SKM-1 treated with dmso at 0.1 percent for 144 hours (cell line): ENCODE measurements at regions not wholly inside any gene's neighbourhood (a gene's known extent, or its start where the extent isn't known, plus 50 kb on each side); places are given as distances from the start of the nearest gene placed in this dataset.
"Not testable (repeated sequence)": the region's sequence is repeated elsewhere in the genome, so short reads cannot be mapped to it uniquely, and the experiment has no call there.

Experiments
- DNase-seq: peaks from one replicate; lab custom pipeline; 2025; ENCODE audit not compliant: unreplicated experiment; lab: John Stamatoyannopoulos, UW

DNA sequence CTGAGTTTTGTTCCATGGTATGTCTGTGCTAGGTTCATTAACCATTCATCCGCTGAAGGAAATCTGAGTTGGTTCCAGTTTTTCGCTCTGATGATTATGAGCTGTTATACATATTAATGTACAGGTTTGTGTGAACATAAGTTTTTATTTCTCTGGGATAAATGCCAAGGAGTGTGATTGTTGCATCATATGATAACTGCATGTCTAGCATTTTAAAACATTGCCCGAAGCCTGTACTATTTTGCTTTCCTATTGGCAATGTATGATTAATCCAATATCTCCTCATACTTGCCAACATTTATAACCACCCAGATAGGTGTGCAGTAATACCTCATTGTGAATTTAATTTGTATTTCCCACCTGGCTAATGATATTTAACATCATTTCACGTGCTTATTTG is 322.7 kb downstream of the ZNF326 start:
- no peak for DNase-seq

DNA sequence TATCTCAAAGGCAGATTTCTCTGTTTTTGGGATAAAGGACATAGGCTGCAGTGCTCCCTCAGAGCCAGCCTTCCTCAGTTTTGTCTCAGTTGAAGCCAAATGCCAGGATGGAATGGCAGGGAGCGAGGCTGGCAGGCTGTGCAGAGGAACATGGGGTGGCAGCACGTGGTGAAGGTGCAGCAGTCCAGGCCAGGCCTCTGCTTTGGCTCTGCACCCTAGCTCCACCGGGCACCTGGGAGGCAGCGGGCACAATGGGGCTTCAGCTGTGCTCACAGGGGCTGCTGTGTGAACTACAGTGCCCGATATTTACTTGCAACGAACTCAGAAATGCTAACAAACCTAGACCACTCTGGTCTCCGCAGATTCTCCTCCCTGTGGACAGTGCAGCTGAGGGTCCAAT is 319.6 kb downstream of the ZNF326 start:
- no peak for DNase-seq

DNA sequence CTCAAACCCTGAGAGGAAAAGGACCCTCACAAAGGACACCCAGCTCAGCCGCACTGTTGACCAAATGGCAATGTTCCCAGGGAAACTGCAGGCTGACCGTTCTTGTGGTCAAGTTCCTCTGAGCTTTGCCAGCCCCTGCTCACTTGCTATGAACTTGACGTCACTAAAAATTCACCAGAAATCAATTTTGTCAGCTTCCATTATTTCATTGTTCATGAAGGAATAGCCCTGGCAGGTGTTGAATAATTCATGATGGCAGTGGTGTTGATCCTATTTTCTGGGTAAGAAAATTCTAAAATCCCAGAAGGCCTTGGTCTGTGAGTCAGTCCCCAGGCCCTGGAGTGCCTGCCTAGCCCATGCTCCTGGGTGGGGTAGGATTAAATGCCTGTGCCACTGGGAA is 318.9 kb downstream of the ZNF326 start:
- no peak for DNase-seq

- DNase-seq, result no peak
Observed at GRCh38 chr1:90309806-90310205, 314.9 kb downstream of the ZNF326 start.

- DNase-seq, result no peak
Observed at GRCh38 chr1:90308421-90308820, 313.5 kb downstream of the ZNF326 start.

DNA sequence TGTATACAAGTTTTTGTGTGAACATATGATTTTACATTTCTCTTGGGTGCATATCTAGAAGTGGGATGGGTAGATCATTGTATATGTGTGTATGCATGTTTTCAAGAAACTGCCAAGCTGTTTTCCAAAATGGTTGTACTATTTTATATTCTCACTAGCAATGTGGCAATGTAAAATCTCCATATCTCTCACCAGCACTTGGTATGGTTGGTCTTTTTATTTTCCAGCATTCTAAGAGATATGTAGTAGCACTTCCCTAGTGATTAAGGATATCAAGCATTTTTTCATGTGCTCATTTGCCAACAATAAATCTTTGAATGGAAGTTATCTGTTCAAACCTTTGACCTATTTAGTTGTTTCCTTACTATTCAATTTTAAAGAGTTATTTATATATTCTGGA is 310.7 kb downstream of the ZNF326 start:
- no peak for DNase-seq

GRCh38 chr1:90296327-90296726 is 301.4 kb downstream of the ZNF326 start:
- DNase-seq, result no peak

GRCh38 chr1:90295534-90295933 is 300.6 kb downstream of the ZNF326 start:
- no peak for DNase-seq

DNA sequence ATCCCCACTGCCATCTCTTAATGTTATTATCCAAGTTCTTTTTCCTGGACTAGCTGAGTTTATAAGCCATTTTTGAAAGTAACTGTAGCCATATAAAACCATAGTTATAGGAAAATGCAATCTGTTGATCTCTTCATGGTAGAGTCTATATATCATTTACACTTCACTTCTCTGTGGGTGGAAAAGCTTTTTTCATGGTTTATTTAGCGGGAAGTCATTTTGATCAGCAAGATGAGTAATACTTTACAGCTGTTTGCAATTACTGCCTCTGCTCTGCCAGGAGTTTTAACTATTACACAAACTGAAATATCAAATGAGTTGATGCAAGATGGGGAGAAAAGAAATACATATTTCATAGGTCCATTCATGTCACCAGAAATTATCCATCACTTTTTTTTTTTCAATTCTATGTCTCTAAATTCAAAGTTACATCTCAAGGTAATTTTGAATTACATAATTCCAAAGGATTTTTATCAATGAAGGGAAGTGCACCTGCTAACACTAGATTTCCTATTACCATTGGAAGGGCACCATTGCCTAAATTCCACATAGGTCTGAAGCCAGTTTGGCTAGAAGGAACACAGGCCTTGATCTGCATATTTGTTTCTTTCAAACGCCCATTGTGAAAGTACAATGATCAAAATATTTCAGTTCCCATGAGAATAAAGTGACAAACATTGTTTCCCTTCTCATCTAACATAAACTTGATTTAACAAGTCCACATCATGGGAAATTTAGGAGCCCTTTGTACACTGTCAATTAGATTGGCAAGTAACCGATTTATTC is 296.7 kb downstream of the ZNF326 start:
- DNase-seq, result no peak

- no peak for DNase-seq
Observed at GRCh38 chr1:90282811-90283210, 287.9 kb downstream of the ZNF326 start.

DNA sequence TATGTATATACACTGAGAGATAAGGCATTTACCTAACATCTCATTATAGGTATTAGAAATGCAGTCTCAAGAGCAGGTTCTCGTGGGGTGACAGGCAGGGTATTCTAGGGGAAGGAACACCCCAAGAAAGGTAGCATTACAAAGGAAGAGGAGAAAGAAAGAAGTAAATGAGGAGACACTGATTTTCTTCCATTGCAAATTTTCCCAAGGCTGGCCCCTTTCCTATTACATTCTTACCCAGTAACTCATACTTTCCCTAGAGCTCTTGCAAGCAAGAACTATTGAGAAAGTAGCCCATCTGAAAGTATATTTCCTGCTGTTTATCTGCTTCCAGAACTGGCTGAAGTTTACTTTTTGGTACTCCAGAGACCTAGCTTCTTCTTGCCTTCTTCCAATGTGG is 287.0 kb downstream of the ZNF326 start:
- not testable (repeated sequence) for DNase-seq

DNA sequence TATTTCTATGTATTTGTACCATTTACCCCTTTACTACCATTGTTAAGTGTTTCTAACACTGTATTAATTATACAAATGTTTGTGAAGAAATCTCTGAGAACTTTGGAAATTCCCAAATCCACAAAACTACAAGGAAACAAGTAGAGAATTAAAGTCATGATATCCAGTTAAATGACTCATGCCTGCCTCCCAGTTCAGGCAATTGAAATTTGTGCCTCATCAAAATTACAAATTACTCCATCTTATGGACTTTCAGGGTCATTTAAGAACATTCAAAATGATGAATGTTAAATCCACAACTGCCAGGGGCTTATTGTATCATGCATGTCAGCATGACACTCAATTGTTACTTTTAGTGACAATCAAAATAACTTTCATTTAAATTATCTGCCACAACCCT is 282.4 kb downstream of the ZNF326 start:
- DNase-seq, result no peak

DNA sequence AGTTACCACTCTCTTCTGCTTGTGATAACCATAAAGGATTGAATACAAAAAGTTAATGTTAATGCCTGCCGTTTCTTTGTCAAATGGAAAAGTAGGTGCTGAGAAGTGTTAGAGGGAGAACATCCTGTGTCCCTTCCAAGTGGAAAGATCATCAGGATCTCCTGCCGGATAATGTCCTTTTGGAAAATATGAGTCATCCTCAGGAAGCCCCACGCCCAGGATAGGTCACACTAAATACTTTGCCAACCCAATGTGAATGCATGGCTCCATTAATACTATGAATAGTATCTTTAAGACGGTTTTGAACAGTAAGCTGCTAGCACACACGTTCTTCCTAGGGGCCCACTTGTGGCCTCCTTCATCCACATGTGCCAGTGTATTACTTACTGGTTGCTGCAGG is 279.5 kb downstream of the ZNF326 start:
- no peak for DNase-seq

- DNase-seq, result no peak
Observed at GRCh38 chr1:90273241-90273774, 278.4 kb downstream of the ZNF326 start.

DNA sequence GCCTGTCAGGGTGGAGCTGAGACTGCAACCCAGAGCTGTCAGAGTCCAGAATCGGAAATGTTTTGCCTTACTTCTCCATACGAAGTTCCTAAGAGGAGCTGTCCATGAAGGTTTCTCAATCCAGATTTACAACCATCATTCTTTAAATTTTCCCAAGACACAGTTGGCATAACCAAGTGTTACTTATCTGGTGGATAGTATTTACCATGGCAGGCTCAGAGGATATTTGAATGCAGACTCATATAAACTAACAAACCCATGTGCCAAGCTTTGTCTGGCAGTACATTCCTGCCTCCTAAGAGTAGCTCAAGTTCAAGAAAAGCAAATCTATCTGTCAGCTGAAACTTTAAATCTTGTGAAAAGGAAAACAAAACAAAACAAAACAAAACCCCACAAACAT is 267.9 kb downstream of the ZNF326 start:
- DNase-seq, result no peak

DNA sequence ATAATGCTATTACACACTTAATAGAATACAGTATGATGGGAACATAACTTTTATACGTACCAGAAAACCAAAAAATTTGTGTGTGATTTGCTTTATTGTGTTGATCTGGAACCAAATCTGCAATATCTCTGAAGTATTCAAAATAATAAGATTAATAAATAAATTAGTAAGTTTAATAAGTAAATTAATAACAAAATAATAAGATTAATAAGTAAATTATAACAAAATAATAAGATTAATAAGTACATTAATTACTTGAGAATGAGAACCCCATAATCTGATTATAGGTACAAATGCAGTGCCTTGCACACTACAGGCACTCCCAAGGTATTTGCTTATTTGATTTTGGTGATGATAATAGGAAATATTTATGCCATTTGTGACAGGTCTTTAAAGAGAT is 267.4 kb downstream of the ZNF326 start:
- DNase-seq, result no peak

- DNase-seq, result no peak
Observed at GRCh38 chr1:90246069-90246468, 251.2 kb downstream of the ZNF326 start.

DNA sequence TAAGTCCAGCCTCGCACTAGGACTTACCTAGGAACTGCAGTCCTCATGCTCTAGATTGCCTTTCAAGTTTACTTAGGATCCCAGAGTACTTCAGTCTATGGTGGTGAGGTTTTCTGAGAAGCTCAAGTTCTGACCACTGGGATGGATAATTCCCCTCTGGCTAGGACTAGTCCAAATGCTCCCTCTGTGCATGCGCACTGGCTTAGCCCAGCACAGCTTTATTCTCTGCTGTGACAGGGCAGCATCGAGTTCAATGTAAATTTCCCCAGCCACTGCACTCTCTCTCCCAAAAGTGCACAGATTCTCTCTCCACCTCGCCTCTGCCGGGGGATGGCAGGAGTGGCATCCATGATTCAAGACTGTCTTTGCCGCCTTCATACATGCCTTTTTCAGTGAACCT is 241.6 kb downstream of the ZNF326 start:
- DNase-seq, result no peak

DNA sequence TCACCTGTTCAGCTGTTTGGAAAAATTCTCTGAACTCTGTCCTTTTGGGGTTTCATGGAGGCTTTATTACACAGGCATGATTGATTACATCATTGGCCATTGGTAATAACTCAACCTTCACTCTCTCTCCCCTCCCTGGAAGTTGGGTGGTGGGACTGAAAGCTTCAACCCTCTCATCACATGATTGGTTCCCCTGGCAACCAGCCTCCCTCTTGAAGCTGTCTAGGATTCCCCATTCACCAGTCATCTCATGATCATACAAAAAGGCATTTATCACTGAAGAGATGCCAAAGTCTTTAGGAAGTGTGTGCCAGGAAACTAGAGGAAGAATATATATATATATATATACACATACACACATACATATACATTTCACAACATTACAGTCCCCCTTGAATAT is 228.5 kb downstream of the ZNF326 start:
- DNase-seq, result no peak

- DNase-seq, result no peak
Observed at GRCh38 chr1:90220941-90221693, 226.2 kb downstream of the ZNF326 start.

GRCh38 chr1:90220496-90220895 is 225.6 kb downstream of the ZNF326 start:
- DNase-seq, result no peak

GRCh38 chr1:90219166-90219871 is 224.4 kb downstream of the ZNF326 start:
- not testable (repeated sequence) for DNase-seq
